Nephron (organoid): ENCODE measurements at regions not wholly inside any gene's neighbourhood (a gene's known extent, or its start where the extent isn't known, plus 50 kb on each side); places are given as distances from the start of the nearest gene placed in this dataset.
A peak's percentile ranks its signal among the peaks of the same experiment; 100 is the strongest.

Experiments used
- H3K27ac Mint-ChIP-seq, 3 experiments: 2 replicates each; pipeline ENCODE4 v1.8.0; 2020; ENCODE audit warnings: mixed read lengths in 3 of 3, mild to moderate bottlenecking in 2 of 3, moderate library complexity in 1 of 3
- H3K27me3 Mint-ChIP-seq: 2 replicates; pipeline ENCODE4 v1.8.0; 2021; ENCODE audit warnings: low read depth, mild to moderate bottlenecking, moderate library complexity, mixed read lengths
- H3K36me3 Mint-ChIP-seq: 2 replicates; pipeline ENCODE4 v1.8.0; 2020; ENCODE audit warnings: low read depth, mixed read lengths
- H3K4me1 Mint-ChIP-seq: 2 replicates; pipeline ENCODE4 v1.8.0; 2020; ENCODE audit warnings: mixed read lengths
- H3K4me3 Mint-ChIP-seq, 3 experiments: 2 replicates each; pipeline ENCODE4 v1.8.0; 2020; ENCODE audit warnings: mild to moderate bottlenecking in 3 of 3, mixed read lengths in 3 of 3, moderate library complexity in 2 of 3
- H3K9me3 Mint-ChIP-seq: 2 replicates; pipeline ENCODE4 v1.8.0; 2020; ENCODE audit warnings: mixed read lengths
- CTCF ChIP-seq, 3 experiments: fragments of 200-600 bp; sonication (generic); IDR thresholded peaks; one replicate each; pipeline ENCODE4 v1.5.0; 2021; ENCODE audit warnings: antibody characterized with exemption in 3 of 3; ENCODE audit not compliant: unreplicated experiment in 3 of 3

GRCh38 chr20:53688085-53688484 lies 94.4 kb upstream of the ZNF217 start:
- H3K4me3 Mint-ChIP-seq, result no peak overlapping the region
- H3K27me3 Mint-ChIP-seq, result no peaks in the 10 kb centered on the region
- H3K36me3 Mint-ChIP-seq, result no peaks in the 10 kb centered on the region
- no peaks in the 10 kb centered on the region for H3K9me3 Mint-ChIP-seq
- no peak for TF ChIP-seq CTCF (IDR thresholded peaks at IDR 0.05; ENCODE audit: unreplicated experiment in 3 of 3)
- H3K27ac Mint-ChIP-seq, result no peak overlapping the region
- H3K4me1 Mint-ChIP-seq, result no peaks in the 10 kb centered on the region

GRCh38 chr20:53685070-53685595 lies 91.5 kb upstream of the ZNF217 start:
- H3K4me1 Mint-ChIP-seq, result peaks cover 6% of the 10 kb centered on the region
- H3K9me3 Mint-ChIP-seq, result no peaks in the 10 kb centered on the region
- no peaks in the 10 kb centered on the region for H3K36me3 Mint-ChIP-seq
- H3K27ac Mint-ChIP-seq, result no peak overlapping the region
- TF ChIP-seq CTCF (IDR thresholded peaks at IDR 0.05; ENCODE audit: unreplicated experiment in 3 of 3), result no peak
- H3K4me3 Mint-ChIP-seq, result no peak overlapping the region
- H3K27me3 Mint-ChIP-seq, result no peaks in the 10 kb centered on the region

GRCh38 chr20:53683506-53683905 lies 89.9 kb upstream of the ZNF217 start:
- Mint-ChIP-seq H3K36me3 (no peaks in the 10 kb centered on the region), H3K9me3 (no peaks in the 10 kb centered on the region), H3K4me1 (peaks cover 22% of the 10 kb centered on the region), H3K4me3 (no peak overlapping the region), H3K27ac (no peak overlapping the region), H3K27me3 (no peaks in the 10 kb centered on the region)
- TF ChIP-seq CTCF (IDR thresholded peaks at IDR 0.05; ENCODE audit: unreplicated experiment in 3 of 3), result no peak

- Mint-ChIP-seq H3K9me3 (no peaks in the 10 kb centered on the region), H3K4me3 (no peak overlapping the region), H3K4me1 (peaks cover 35% of the 10 kb centered on the region), H3K36me3 (no peaks in the 10 kb centered on the region), H3K27ac (no peak overlapping the region), H3K27me3 (no peaks in the 10 kb centered on the region)
- no peak for TF ChIP-seq CTCF (IDR thresholded peaks at IDR 0.05; ENCODE audit: unreplicated experiment in 3 of 3)
Measured at GRCh38 chr20:53681352-53682212, 87.9 kb upstream of the ZNF217 start.

DNA sequence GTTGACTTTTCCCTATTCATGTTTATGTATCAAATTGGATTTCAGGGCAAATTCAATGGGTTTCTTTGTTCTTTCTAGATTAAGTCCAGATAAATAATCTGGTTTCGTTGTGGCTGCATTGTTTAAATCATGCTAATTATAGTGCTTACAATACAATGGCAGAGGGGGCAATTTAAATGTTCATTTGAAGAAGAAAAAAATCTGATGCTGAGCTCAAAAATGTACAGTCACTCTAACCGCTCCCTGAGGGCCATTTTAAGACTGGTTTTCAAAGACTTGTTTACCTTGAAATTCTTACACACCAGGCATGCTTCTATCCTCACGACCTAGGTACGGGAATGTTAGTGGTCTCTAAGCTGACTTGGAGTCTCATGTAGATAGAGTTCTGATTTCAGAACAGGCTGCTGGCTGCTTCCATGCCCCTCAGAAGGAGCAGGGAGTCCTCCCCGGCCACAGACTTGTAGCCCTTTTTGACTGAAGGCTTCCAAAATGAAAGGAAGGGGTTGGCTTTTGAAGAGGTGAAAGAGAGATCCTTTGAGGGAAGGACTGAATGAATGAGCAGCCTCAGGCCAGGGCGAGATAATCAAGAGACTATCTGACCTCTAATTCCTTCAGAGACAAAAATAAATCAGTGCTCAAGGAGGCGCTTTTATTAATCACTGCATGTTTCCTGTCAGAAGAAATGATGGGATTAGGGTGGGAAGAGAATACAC lies 86.1 kb upstream of the ZNF217 start:
- H3K36me3 Mint-ChIP-seq, result no peaks in the 10 kb centered on the region
- H3K4me1 Mint-ChIP-seq, result peaks cover 35% of the 10 kb centered on the region
- TF ChIP-seq CTCF (IDR thresholded peaks at IDR 0.05; ENCODE audit: unreplicated experiment in 3 of 3), result no peak

More for the DNA sequence above, 86.1 kb upstream of the ZNF217 start:
- no peak overlapping the region for H3K4me3 Mint-ChIP-seq
- H3K9me3 Mint-ChIP-seq, result no peaks in the 10 kb centered on the region
- peaks cover 3% of the 10 kb centered on the region for H3K27me3 Mint-ChIP-seq
- peak overlapping the region; percentile 61 to 86 (median 69) for H3K27ac Mint-ChIP-seq
